BLaER1 treated with 17β-estradiol and CSF1 and Interleukin-3, amounts not matched to agents 10 nM and 100 nM (cell line): ENCODE measurements at regions not wholly inside any gene's neighbourhood (a gene's known extent, or its start where the extent isn't known, plus 50 kb on each side); places are given as distances from the start of the nearest gene placed in this dataset.

Experiments
- H3K27ac ChIP-seq, 11 experiments: shearing (Covaris generic); formaldehyde crosslinking; 2 replicates each; pipeline ENCODE4 v1.8.1; 2022
- H3K27me3 ChIP-seq, 11 experiments: shearing (Covaris generic); formaldehyde crosslinking; 2 replicates each; pipeline ENCODE4 v1.8.1; 2022
- H3K36me3 ChIP-seq, 11 experiments: shearing (Covaris generic); formaldehyde crosslinking; 2 replicates each; pipeline ENCODE4 v1.8.1; 2022
- H3K4me1 ChIP-seq, 10 experiments: shearing (Covaris generic); formaldehyde crosslinking; 2 replicates each; pipeline ENCODE4 v1.8.1; 2022
- H3K4me2 ChIP-seq, 11 experiments: shearing (Covaris generic); formaldehyde crosslinking; 2 replicates each; pipeline ENCODE4 v1.8.1; 2022
- H3K4me3 ChIP-seq, 10 experiments: shearing (Covaris generic); formaldehyde crosslinking; 2 replicates each; pipeline ENCODE4 v1.8.1; 2022
- H3K9ac ChIP-seq, 11 experiments: shearing (Covaris generic); formaldehyde crosslinking; 2 replicates each; pipeline ENCODE4 v1.8.1; 2022
- H3K9me3 ChIP-seq, 11 experiments: shearing (Covaris generic); formaldehyde crosslinking; replicated peaks in 1 of 11; 2 replicates each; pipeline ENCODE4 v1.8.1; 2022
- H4K20me1 ChIP-seq, 11 experiments: shearing (Covaris generic); formaldehyde crosslinking; 2 replicates each; pipeline ENCODE4 v1.8.1; 2022
- Cebpa-rat ChIP-seq, 11 experiments: shearing (Covaris generic); IDR thresholded peaks; 2 replicates each; pipeline ENCODE4 v1.8.1; 2022

DNA sequence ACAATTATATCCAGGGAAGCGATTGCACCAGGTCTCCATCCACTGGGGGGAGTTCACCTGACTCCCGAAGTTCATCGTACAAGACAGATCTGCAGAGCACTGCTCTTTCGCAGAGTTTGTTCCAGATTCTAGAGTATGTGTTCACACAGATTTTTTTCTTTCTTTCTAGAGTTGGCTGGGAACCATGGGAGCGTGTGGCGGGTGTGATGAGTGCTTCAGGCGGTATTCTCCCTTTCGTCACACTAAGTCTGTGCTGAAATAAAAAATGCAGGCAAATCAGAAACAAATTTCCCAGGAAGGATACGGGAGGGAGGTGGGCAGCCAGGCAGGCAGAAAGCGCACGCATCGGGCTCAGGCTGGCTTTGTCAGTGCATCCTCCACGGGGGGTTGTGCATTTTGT lies 129.8 kb upstream of the SOX11 start:
- Histone ChIP-seq H3K27ac (no peak overlapping the region), H3K4me3 (no peak overlapping the region), H3K9me3 (peaks cover 0 to 11% (median 7%) of the 10 kb centered on the region in 11 experiments; a peak in 5 of 22 replicates), H3K27me3 (no peaks in the 10 kb centered on the region), H3K9ac (no peak overlapping the region), H3K4me2 (no peak overlapping the region), H4K20me1 (no peaks in the 10 kb centered on the region), H3K36me3 (no peaks in the 10 kb centered on the region), H3K4me1 (no peaks in the 10 kb centered on the region)
- no peak for TF ChIP-seq Cebpa-rat (IDR thresholded peaks at IDR 0.05)

DNA sequence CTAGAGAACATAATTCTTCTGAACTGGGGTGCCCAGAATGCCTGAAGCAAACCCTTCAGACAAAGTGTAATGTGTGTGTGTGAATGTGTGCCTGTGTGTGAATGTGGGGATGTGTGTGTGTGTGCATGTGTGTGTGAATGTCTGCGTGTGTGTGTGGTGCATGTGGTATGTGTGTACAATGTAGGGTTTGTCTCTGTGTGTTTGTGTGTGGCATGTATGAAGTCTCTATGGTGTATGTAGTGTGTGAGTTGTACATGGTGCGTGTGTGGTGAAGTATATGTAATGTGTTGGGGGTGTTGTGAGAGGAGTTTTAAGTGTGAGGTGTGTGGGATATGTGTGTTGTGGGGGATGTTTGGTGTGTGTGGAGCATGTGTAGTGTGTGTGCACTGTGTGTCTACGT lies 129.3 kb upstream of the SOX11 start:
- Histone ChIP-seq H3K4me2 (no peak overlapping the region), H3K9ac (no peak overlapping the region), H3K36me3 (no peaks in the 10 kb centered on the region), H4K20me1 (no peaks in the 10 kb centered on the region), H3K4me1 (no peaks in the 10 kb centered on the region), H3K9me3 (peaks cover 0 to 11% (median 7%) of the 10 kb centered on the region in 11 experiments; a peak in 5 of 22 replicates), H3K27me3 (no peaks in the 10 kb centered on the region), H3K27ac (no peak overlapping the region), H3K4me3 (no peak overlapping the region)
- no peak for TF ChIP-seq Cebpa-rat (IDR thresholded peaks at IDR 0.05)

DNA sequence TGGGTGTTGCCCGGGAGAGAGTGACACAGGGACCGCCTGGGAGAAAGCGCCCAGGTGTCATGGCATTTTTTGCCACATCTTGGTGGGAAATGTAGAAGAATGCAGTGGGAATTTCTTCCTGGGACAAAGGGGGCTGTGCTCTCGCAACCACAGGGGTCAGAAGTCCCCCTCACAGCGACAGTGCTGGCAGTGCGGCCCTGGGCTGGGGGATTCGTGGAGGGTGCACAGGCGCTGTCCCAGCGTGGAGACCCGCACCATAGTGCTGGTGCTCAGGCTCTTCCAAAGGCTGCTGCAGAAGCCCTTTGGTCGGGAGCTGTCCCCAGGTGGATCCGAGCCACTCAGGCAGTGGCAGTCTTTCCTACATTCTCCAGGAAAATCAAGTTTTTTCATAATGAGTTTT lies 128.8 kb upstream of the SOX11 start:
- H3K4me2 ChIP-seq = no peak overlapping the region
- H3K9ac ChIP-seq = no peak overlapping the region
- TF ChIP-seq Cebpa-rat (IDR thresholded peaks at IDR 0.05) = no peak
- H3K4me3 ChIP-seq = no peak overlapping the region
- H3K27me3 ChIP-seq = no peaks in the 10 kb centered on the region
- H3K4me1 ChIP-seq = no peaks in the 10 kb centered on the region
- H3K27ac ChIP-seq = no peak overlapping the region
- H3K36me3 ChIP-seq = no peaks in the 10 kb centered on the region
- no peaks in the 10 kb centered on the region for H4K20me1 ChIP-seq
- peaks cover 0 to 8% (median 5%) of the 10 kb centered on the region in 11 experiments; a peak in 5 of 22 replicates for H3K9me3 ChIP-seq

DNA sequence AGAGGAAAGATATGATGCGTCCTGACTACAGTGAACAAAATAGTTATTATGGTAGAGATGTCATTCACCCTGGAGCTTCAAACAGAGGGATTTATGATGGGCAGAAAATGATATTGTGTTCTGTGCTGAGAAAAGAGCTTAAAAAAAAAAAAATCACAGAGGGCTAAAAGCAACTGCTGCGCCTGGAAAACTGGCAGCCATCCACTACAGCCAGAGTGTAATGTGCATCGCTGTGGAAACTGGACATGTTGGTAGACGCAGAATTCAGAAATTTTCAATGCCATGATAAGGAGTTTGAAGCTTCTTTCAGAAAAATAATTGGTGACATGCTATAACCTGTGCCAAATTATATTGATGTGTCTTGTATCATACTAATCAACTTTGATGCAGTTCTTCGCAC lies 122.9 kb upstream of the SOX11 start:
- Histone ChIP-seq H3K27me3 (no peaks in the 10 kb centered on the region), H3K9ac (no peak overlapping the region), H3K36me3 (no peaks in the 10 kb centered on the region), H3K27ac (no peak overlapping the region), H3K4me3 (no peak overlapping the region), H3K4me1 (no peaks in the 10 kb centered on the region), H4K20me1 (no peaks in the 10 kb centered on the region), H3K4me2 (no peak overlapping the region), H3K9me3 (no peaks in the 10 kb centered on the region)
- no peak for TF ChIP-seq Cebpa-rat (IDR thresholded peaks at IDR 0.05)

GRCh38 chr2:5576015-5576414 lies 116.2 kb upstream of the SOX11 start:
- no peak for TF ChIP-seq Cebpa-rat (IDR thresholded peaks at IDR 0.05)
- peaks cover 0 to 4% (median 0%) of the 10 kb centered on the region in 11 experiments; a peak in 1 of 22 replicates for H3K9me3 ChIP-seq
- H3K9ac ChIP-seq = no peak overlapping the region
- H4K20me1 ChIP-seq = no peaks in the 10 kb centered on the region
- H3K4me1 ChIP-seq = no peaks in the 10 kb centered on the region
- H3K27me3 ChIP-seq = no peaks in the 10 kb centered on the region
- H3K36me3 ChIP-seq = no peaks in the 10 kb centered on the region
- no peak overlapping the region for H3K4me3 ChIP-seq
- H3K27ac ChIP-seq = no peak overlapping the region
- H3K4me2 ChIP-seq = no peak overlapping the region

DNA sequence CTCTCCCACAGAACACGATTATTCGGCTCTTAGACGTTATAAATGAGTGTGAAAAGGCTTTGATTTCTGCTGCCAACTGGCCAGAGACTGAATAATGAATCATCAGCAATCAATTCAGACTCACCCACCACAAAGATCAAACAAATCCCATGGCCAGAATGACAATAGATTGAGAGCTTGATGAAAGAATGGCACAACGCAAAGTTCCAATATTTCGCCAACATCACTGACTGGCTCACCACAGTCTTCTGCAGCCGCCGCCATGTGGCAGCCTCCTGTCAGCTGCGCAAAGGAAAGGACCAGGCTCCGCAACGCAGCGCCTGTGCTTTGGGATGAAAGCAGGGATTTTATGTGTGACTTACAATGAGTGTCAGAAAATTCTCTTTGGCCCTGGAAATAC lies 104.4 kb upstream of the SOX11 start:
- Histone ChIP-seq H3K27ac (no peak overlapping the region), H3K27me3 (no peaks in the 10 kb centered on the region), H3K36me3 (no peaks in the 10 kb centered on the region), H3K4me1 (no peaks in the 10 kb centered on the region; a peak in 1 of 20 replicates), H3K9me3 (0 out of 22 replicates have a peak, but pooled peaks cover 0 to 3% (median 0%) of the 10 kb centered on the region in 11 experiments), H3K9ac (no peak overlapping the region), H3K4me2 (no peak overlapping the region), H3K4me3 (no peak overlapping the region), H4K20me1 (no peaks in the 10 kb centered on the region)
- TF ChIP-seq Cebpa-rat (IDR thresholded peaks at IDR 0.05) = no peak

DNA sequence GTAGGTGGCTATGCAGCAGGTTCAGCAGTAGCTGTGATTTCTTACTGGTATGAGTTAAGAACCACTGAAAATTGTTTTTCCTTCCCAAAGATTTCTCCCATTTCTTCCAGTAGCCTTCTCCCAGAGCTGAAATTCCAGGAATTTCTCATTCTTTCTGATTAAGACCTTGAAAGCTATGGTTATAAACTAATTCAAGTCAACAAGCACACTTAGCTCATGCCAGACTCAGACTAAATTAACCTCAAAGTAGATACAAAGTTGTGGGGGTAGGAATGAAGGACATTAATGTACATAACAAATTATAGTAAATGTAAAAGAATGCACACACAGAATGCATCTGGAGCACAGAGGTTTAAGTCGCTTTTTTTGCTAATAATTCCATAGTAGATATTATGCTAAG lies 103.6 kb upstream of the SOX11 start:
- Histone ChIP-seq H3K36me3 (no peaks in the 10 kb centered on the region), H4K20me1 (no peaks in the 10 kb centered on the region), H3K4me2 (no peak overlapping the region), H3K9me3 (no peaks in the 10 kb centered on the region), H3K27me3 (no peaks in the 10 kb centered on the region), H3K27ac (no peak overlapping the region), H3K4me3 (no peak overlapping the region), H3K9ac (no peak overlapping the region), H3K4me1 (no peaks in the 10 kb centered on the region; a peak in 1 of 20 replicates)
- TF ChIP-seq Cebpa-rat (IDR thresholded peaks at IDR 0.05) = no peak

DNA sequence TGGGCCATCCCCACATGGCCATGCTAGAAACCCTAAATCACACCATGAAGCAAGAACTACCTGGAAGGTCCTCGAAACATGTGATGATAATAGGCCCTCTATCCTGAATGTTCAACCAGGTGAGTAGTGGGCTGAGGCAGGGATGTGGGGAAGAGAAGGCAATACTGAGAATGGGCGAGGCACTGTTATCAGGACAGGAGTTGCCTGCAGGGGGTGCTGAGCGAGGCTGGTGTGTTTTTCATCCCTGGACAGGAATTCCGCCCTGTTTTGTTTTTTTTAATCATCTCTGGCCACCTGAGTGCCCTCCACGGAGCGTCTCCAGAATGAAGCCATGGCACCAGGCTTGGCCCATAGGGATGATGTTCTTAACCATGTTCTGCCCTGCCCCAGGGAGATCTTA lies 103.0 kb upstream of the SOX11 start:
- no peak for TF ChIP-seq Cebpa-rat (IDR thresholded peaks at IDR 0.05)
- H3K4me2 ChIP-seq = no peak overlapping the region
- H3K36me3 ChIP-seq = no peaks in the 10 kb centered on the region
- no peaks in the 10 kb centered on the region for H3K27me3 ChIP-seq
- no peaks in the 10 kb centered on the region for H4K20me1 ChIP-seq
- H3K4me3 ChIP-seq = no peak overlapping the region
- H3K9me3 ChIP-seq = no peaks in the 10 kb centered on the region
- H3K4me1 ChIP-seq = no peaks in the 10 kb centered on the region; a peak in 1 of 20 replicates
- H3K9ac ChIP-seq = no peak overlapping the region
- no peak overlapping the region for H3K27ac ChIP-seq

GRCh38 chr2:5590886-5591285 lies 101.3 kb upstream of the SOX11 start:
- H3K36me3 ChIP-seq = no peaks in the 10 kb centered on the region

GRCh38 chr2:5592916-5593315 lies 99.3 kb upstream of the SOX11 start:
- no peaks in the 10 kb centered on the region for H3K36me3 ChIP-seq
- no peak overlapping the region for H3K9ac ChIP-seq
- H4K20me1 ChIP-seq = no peaks in the 10 kb centered on the region
- no peak overlapping the region for H3K27ac ChIP-seq
- no peak for TF ChIP-seq Cebpa-rat (IDR thresholded peaks at IDR 0.05)
- H3K4me3 ChIP-seq = no peak overlapping the region
- H3K4me2 ChIP-seq = no peak overlapping the region
- H3K27me3 ChIP-seq = no peaks in the 10 kb centered on the region
- H3K9me3 ChIP-seq = no peaks in the 10 kb centered on the region
- no peaks in the 10 kb centered on the region; a peak in 1 of 20 replicates for H3K4me1 ChIP-seq

More at GRCh38 chr2:5590886-5591285, 101.3 kb upstream of the SOX11 start:
- H3K27ac ChIP-seq = no peak overlapping the region
- H3K9me3 ChIP-seq = no peaks in the 10 kb centered on the region
- H4K20me1 ChIP-seq = no peaks in the 10 kb centered on the region
- H3K4me2 ChIP-seq = no peak overlapping the region
- H3K4me3 ChIP-seq = no peak overlapping the region
- H3K4me1 ChIP-seq = no peaks in the 10 kb centered on the region; a peak in 1 of 20 replicates
- no peaks in the 10 kb centered on the region for H3K27me3 ChIP-seq
- H3K9ac ChIP-seq = no peak overlapping the region
- no peak for TF ChIP-seq Cebpa-rat (IDR thresholded peaks at IDR 0.05)
